ENCODE measurements at regions not wholly inside any gene's neighbourhood (a gene's known extent, or its start where the extent isn't known, plus 50 kb on each side); places are given as distances from the start of the nearest gene placed in this dataset.

- H3K4me1 Mint-ChIP-seq: peaks cover 16% of the 10 kb centered on the region
- H3K4me3 Mint-ChIP-seq: no peak overlapping the region
- peaks cover 3% of the 10 kb centered on the region for H3K36me3 Mint-ChIP-seq (ENCODE audit: low read depth)
- TF ChIP-seq CTCF (IDR thresholded peaks at IDR 0.05; ENCODE audit: unreplicated experiment in 3 of 3): no peak
- no peak overlapping the region for H3K27ac Mint-ChIP-seq
- H3K27me3 Mint-ChIP-seq (ENCODE audit: low read depth): no peaks in the 10 kb centered on the region
- H3K9me3 Mint-ChIP-seq: peaks cover 14% of the 10 kb centered on the region
Measured at GRCh38 chr2:107376909-107377308, 449.8 kb upstream of the RGPD4 start.

GRCh38 chr2:107380912-107381311 lies 445.8 kb upstream of the RGPD4 start:
- TF ChIP-seq CTCF (IDR thresholded peaks at IDR 0.05; ENCODE audit: unreplicated experiment in 3 of 3): no peak
- Mint-ChIP-seq H3K9me3 (peaks cover 8% of the 10 kb centered on the region), H3K27ac (no peak overlapping the region), H3K4me1 (peaks cover 14% of the 10 kb centered on the region), H3K4me3 (no peak overlapping the region), H3K36me3 (ENCODE audit: low read depth) (peaks cover 3% of the 10 kb centered on the region), H3K27me3 (ENCODE audit: low read depth) (no peaks in the 10 kb centered on the region)

- peak overlapping the region in 1 of 3 experiments; percentile 14 for H3K27ac Mint-ChIP-seq
- peaks cover 11% of the 10 kb centered on the region for H3K9me3 Mint-ChIP-seq
- H3K27me3 Mint-ChIP-seq (ENCODE audit: low read depth): no peaks in the 10 kb centered on the region
- peaks cover 3% of the 10 kb centered on the region for H3K36me3 Mint-ChIP-seq (ENCODE audit: low read depth)
- no peak for TF ChIP-seq CTCF (IDR thresholded peaks at IDR 0.05; ENCODE audit: unreplicated experiment in 3 of 3)
- H3K4me1 Mint-ChIP-seq: peaks cover 14% of the 10 kb centered on the region
- H3K4me3 Mint-ChIP-seq: no peak overlapping the region
Measured at GRCh38 chr2:107383691-107384090, 443.0 kb upstream of the RGPD4 start.

- peaks cover 3% of the 10 kb centered on the region for H3K36me3 Mint-ChIP-seq (ENCODE audit: low read depth)
- no peak overlapping the region for H3K4me3 Mint-ChIP-seq
- peaks cover 11% of the 10 kb centered on the region for H3K9me3 Mint-ChIP-seq
- TF ChIP-seq CTCF (IDR thresholded peaks at IDR 0.05; ENCODE audit: unreplicated experiment in 3 of 3): no peak
- peak overlapping the region in 1 of 3 experiments; percentile 14 for H3K27ac Mint-ChIP-seq
- H3K4me1 Mint-ChIP-seq: peaks cover 14% of the 10 kb centered on the region
- H3K27me3 Mint-ChIP-seq (ENCODE audit: low read depth): no peaks in the 10 kb centered on the region
Measured at GRCh38 chr2:107384422-107384821, 442.3 kb upstream of the RGPD4 start.

- Mint-ChIP-seq H3K9me3 (peaks cover 8% of the 10 kb centered on the region), H3K27me3 (ENCODE audit: low read depth) (no peaks in the 10 kb centered on the region), H3K36me3 (ENCODE audit: low read depth) (peaks cover 3% of the 10 kb centered on the region), H3K27ac (no peak overlapping the region), H3K4me1 (peaks cover 14% of the 10 kb centered on the region), H3K4me3 (no peak overlapping the region)
- no peak for TF ChIP-seq CTCF (IDR thresholded peaks at IDR 0.05; ENCODE audit: unreplicated experiment in 3 of 3)
Measured at GRCh38 chr2:107385921-107386320, 440.8 kb upstream of the RGPD4 start.

GRCh38 chr2:107392241-107392704 lies 434.4 kb upstream of the RGPD4 start:
- Mint-ChIP-seq H3K4me3 (no peak overlapping the region), H3K9me3 (peaks cover 5% of the 10 kb centered on the region), H3K27ac (no peak overlapping the region), H3K27me3 (ENCODE audit: low read depth) (no peaks in the 10 kb centered on the region), H3K36me3 (ENCODE audit: low read depth) (no peaks in the 10 kb centered on the region), H3K4me1 (no peaks in the 10 kb centered on the region)
- TF ChIP-seq CTCF (IDR thresholded peaks at IDR 0.05; ENCODE audit: unreplicated experiment in 3 of 3): no peak

Data from nephron (organoid).